ENCODE measurements at regions not wholly inside any gene's neighbourhood (a gene's known extent, or its start where the extent isn't known, plus 50 kb on each side); places are given as distances from the start of the nearest gene placed in this dataset.

DNA sequence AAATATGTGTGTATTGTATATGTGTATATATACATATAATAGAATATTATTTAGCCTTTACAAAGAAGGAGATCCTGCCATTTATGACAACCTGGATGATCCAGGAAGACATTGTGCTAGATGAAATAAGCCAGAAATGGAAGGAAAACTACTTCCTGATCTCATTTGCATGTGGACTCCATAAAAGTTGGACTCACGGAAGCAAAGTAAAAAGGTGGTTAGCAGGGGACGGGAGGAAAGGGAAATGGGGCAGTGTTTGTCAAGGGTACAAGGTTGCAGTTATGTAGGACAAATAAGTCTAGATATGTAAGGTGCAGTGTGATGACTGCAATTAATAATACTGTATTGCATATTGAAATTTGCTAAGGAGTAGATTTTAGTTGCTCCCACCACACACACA is 331.1 kb upstream of the FSTL5 start:
- TF ChIP-seq CTCF (IDR thresholded peaks at IDR 0.05) (no peak), POLR2AphosphoS5 (IDR thresholded peaks at IDR 0.05; ENCODE audit: low read depth, low read length) (no peak)

All from Panc1 (cell line).